IPS-NIHi7 (cell line): ENCODE measurements at regions not wholly inside any gene's neighbourhood (a gene's known extent, or its start where the extent isn't known, plus 50 kb on each side); places are given as distances from the start of the nearest gene placed in this dataset.
"Not testable (repeated sequence)": the region's sequence is repeated elsewhere in the genome, so short reads cannot be mapped to it uniquely, and the experiment has no call there.

Experiments
- DNase-seq: peaks from one replicate; pipeline ENCODE4 v3.0.0; 2012; ENCODE audit warnings: mixed read lengths; ENCODE audit errors: extremely low spot score

- DNase-seq = no peak
Measured at GRCh38 chr4:187065396-187065795, 341.7 kb upstream of the FAT1 start.

- DNase-seq = no peak
Measured at GRCh38 chr4:187065806-187066205, 342.1 kb upstream of the FAT1 start.

DNA sequence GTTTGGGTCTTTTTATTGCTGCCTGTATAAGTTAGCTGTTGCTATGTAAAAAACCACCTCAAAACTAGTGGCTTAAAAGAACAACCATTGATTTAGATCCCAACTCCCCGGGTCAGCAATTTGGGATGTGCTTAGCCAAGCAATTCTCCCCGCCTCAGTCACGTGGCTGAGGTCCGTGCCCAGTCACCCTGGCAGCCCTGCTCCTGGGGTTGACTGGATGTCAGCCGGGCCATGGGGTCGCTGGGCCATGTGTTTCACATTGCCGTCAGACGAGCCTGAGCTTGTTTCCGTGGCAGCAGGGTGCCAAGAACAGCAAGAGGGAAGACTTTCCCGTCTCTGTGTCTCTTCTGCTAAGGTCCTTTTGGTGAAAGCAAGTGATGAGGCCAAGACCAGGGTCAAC, 345.7 kb upstream of the FAT1 start:
- no peak for DNase-seq

- DNase-seq = no peak
Measured at GRCh38 chr4:187070158-187070557, 346.5 kb upstream of the FAT1 start.

- no peak for DNase-seq
Measured at GRCh38 chr4:187070740-187071139, 347.1 kb upstream of the FAT1 start.

DNA sequence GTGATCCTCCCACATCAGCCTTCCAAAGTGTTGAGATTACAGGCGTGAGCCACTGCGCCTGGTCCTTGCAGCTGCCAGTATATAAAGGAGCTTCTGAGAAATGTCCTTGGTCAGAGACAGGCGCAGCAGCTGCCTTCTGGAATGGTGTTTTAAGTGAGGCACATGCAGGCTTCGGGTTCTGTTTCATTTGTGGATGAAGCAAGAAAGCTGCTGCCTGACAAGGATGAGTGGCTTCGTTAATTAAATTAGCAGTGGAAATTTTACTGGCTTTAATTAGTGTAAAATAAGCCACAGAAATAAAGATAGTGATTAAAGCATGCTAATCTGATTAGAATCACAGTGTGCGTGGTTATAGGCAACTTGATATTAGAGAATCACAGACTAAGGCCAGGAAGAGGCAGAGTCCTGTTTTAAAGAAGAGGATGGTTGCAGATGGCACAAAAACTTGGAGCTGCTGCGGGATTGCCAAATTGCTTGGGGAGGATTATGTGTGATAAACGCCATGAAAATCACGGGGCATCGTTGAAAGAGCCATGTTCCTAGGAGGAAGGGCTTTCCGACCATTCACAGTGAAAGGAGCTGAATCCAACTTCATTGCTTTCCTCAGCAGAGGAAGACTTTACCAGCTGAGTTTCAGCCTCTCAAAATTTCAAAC, 348.4 kb upstream of the FAT1 start:
- DNase-seq = no peak

DNA sequence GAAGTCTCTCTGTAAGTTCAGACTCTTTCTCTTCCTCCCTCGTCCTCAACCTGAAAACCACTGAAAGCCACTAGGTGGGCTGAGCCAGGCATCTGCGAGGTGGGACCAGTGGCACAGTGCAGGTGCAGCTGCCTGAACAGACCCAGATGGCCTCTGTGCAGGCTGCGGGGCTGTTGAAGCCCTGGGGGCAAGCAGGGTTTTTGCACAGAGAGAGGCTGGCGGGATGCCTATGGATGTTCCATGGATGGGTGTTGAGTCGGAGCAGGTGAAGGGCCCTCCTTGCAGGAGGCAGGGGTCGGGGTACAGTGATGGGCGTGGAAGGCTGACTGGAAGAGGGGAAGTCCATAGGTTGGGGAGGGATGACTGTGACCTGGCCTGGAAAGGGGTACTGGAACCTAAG, 350.2 kb upstream of the FAT1 start:
- DNase-seq = no peak

DNA sequence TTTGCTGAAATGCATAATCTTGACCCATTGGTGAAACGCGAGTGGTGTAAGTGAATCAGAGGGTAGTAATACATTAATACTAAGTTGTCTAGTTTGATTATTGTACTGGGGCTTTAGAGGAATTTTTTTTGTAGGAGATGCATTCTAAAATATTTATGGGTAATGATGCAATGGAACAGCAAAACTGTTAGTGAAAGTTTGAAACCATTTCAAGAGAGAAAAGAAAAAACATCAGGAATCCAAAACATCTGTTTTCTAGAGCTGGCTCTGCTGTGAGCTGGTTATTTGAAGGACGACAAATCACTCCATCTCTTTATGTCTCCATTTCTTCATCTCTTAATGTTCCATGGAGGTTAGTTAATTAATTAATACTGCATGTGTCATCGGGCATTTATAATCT, 351.9 kb upstream of the FAT1 start:
- no peak for DNase-seq

- no peak for DNase-seq
Measured at GRCh38 chr4:187077744-187078401, 354.2 kb upstream of the FAT1 start.

DNA sequence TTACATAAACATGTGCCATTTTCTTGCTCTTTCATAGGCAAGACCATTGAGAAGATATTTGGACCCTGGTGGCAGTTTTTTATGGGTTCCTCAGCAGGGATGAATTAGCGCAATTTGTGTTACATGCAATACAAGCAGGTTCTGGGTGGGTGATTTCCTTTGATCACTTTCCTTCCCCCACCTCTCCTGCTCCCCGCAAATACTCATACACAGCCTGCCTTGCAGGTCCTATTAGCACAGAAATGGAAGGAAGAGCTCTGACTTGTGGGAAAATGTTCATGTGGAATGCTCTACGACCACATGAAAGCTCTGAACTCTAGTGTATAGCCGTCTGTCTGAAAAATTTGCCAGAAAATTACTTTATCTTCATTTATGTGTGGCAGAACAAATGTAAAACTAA, 361.0 kb upstream of the FAT1 start:
- no peak for DNase-seq

DNA sequence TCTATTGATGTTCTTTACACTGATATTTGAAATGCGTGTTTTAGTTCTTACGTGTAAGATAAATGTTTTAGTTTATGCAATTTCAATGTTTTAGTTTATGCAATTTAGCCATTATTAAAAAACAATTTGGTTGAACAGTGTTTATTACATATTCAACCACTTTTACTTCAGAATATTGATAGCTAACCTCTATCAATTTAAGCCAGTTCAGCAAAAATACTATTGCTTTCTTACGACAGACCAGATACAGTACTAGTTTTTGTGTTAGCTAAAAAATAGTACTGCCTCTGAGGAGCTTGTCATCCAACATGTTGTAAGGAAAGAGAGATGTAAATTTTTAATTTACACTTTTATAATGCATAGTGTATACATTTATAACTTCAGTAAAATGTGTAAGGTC, 361.7 kb upstream of the FAT1 start:
- DNase-seq = no peak

DNA sequence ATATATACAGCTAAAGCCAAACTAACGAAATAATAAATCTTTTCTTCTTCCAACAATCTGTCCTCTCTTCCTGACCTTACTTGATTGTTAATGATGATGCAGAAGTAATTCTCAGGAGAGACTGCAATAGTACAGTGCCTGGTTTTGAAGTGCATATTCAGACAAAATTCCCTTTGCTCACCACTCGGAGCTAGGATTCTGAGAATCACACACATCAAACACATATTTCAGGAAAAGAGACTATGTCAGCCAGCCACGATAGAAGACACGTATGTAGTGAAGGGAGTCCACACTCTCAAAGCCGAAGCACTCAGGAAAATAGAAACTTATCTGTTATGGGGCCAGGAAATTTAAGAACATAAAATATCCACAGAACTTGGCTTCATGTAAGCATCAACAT, 362.5 kb upstream of the FAT1 start:
- DNase-seq = no peak

- peak; percentile 42 for DNase-seq
Measured at GRCh38 chr4:187088070-187088799, 364.6 kb upstream of the FAT1 start.

DNA sequence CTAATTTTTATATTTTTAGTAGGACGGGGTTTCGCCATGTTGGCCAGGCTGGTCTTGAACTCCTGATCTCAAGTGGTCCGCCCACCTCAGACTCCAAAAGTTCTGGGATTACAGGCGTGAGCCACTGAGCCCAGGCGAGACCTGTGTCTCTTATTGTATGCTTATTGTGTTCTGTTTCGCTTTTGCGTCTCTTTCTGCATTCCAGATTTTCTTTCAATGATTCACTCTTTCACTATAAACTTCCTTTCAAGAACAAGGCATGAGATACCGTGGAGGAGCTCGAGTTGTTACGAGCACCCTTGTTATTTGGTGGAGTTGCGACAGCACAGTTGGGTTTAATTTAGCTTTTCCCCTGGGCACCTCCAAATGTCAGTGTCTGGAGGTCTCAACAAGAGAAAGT, 366.7 kb upstream of the FAT1 start:
- DNase-seq = no peak

DNA sequence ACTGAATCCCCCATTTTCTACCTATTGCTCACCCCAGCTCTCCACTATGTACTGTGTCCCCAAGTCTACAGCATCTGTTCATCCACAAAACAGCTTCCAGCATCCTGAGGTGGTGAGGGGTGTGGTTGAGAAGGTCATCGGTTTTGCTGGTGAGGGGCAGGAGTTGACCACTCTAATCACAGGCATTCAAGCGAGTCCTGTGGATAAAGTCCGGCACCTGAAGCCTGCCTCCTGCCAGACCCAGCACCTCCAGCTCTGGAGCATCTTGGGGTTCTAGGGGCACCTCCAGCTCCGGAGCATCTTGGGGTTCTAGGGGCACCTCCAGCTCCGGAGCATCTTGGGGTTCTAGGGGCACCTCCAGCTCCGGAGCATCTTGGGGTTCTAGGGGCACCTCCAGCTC, 367.2 kb upstream of the FAT1 start:
- not testable (repeated sequence) for DNase-seq

DNA sequence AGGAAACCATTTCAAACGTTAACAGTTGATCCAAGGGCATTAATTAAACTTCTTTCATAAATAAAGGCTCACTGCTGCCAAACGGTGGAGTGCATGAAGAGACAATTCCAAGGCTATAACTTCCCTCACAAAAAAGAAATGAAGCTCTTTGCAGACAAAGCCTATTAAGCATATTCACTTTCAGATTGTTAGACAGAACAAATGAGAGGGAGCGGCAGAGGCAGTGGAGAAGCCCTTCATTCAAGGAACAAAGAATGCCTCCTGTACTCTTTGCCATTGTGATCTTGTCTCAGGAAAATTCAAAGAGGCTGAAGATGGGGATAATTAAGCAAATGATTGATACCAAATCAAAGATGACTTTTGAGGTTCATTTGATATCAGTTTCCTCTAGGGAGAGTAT, 370.5 kb upstream of the FAT1 start:
- DNase-seq = no peak

- no peak for DNase-seq
Measured at GRCh38 chr4:187098429-187098828, 374.8 kb upstream of the FAT1 start.

GRCh38 chr4:187103351-187103750, 379.7 kb upstream of the FAT1 start:
- DNase-seq = no peak

- no peak for DNase-seq
Measured at GRCh38 chr4:187108845-187109244, 385.2 kb upstream of the FAT1 start.

GRCh38 chr4:187109636-187110035, 386.0 kb upstream of the FAT1 start:
- DNase-seq = no peak

- no peak for DNase-seq
Measured at GRCh38 chr4:187118166-187118565, 394.5 kb upstream of the FAT1 start.

GRCh38 chr4:187118602-187119120, 395.0 kb upstream of the FAT1 start:
- no peak for DNase-seq

DNA sequence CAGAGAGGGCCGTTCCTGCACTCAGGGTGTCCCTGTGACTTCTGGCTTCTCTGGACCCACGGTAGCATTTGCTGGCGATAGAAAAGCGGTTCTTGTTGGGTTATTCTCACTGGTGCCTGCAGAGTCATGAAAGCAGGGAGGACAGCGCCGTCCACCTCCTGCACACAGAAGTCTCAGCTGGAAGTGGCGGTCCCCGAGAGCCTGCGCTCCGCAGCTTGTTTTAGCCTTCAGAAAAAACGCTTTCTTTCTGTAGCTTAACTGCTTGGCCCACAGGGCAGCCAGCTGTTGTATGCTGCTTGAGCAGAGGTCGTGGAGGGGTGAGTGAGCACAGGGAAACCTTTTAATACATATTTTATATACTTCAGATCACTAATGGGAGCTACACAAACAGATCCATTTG, 400.7 kb upstream of the FAT1 start:
- DNase-seq = no peak
